ENCODE measurements at regions not wholly inside any gene's neighbourhood (a gene's known extent, or its start where the extent isn't known, plus 50 kb on each side); places are given as distances from the start of the nearest gene placed in this dataset.

GRCh38 chr15:91562698-91563097 is 290.8 kb upstream of the SLCO3A1 start:
- Histone ChIP-seq H3K79me2 (ENCODE audit: insufficient read depth, low read length) (no peaks in the 10 kb centered on the region), H4K20me1 (ENCODE audit: insufficient read depth) (no peaks in the 10 kb centered on the region), H3K36me3 (ENCODE audit: control insufficient read depth in 1 of 2, insufficient read depth in 2 of 2, low read length in 2 of 2) (no peaks in the 10 kb centered on the region), H3K27me3 (ENCODE audit: insufficient read depth, low read length) (peaks cover 60% of the 10 kb centered on the region), H3K4me2 (ENCODE audit: low read length) (no peak overlapping the region), H3K9me2 (ENCODE audit: insufficient read depth) (no peaks in the 10 kb centered on the region), H3K9me3 (ENCODE audit: control insufficient read depth in 1 of 2, insufficient read depth in 1 of 2, low read depth in 1 of 2, low read length in 2 of 2) (no peaks in the 10 kb centered on the region), H3K27ac (ENCODE audit: low read depth, low read length) (no peak overlapping the region), H3K4me1 (ENCODE audit: control insufficient read depth in 1 of 2, insufficient read depth in 2 of 2, low read length in 2 of 2) (no peaks in the 10 kb centered on the region), H3K9ac (ENCODE audit: low read length) (no peak overlapping the region), H3K4me3 (replicated peaks in 1 of 2; ENCODE audit: low read depth in 1 of 2, low read length in 2 of 2) (no peak overlapping the region), H2AFZ (ENCODE audit: low read depth, low read length, poor library complexity, severe bottlenecking) (no peak overlapping the region)
- RAD21 ChIA-PET (ENCODE audit: low non-redundant PET in 1 of 2, low total read pairs in 2 of 2, uncharacterized antibody in 2 of 2, unreplicated experiment in 2 of 2): no interaction called here
- no peak for TF ChIP-seq SRF (IDR thresholded peaks at IDR 0.05; ENCODE audit: low read depth)
- TF ChIP-seq TCF7L2 (IDR thresholded peaks at IDR 0.05; ENCODE audit: borderline replicate concordance, extremely low read depth, insufficient read depth, insufficient read length): no peak
- no peak for TF ChIP-seq POLR2AphosphoS5 (IDR thresholded peaks at IDR 0.05; ENCODE audit: low read depth, low read length)
- no peak for TF ChIP-seq ELF1 (IDR thresholded peaks at IDR 0.05; ENCODE audit: borderline replicate concordance, low read depth)
- TF ChIP-seq MAX (IDR thresholded peaks at IDR 0.05): no peak
- TF ChIP-seq YY1 (IDR thresholded peaks at IDR 0.05; ENCODE audit: extremely low read depth, insufficient replicate concordance, low read depth, low read length): no peak
- no peak for TF ChIP-seq SIN3A (IDR thresholded peaks at IDR 0.05; ENCODE audit: low read depth)
- no peak for TF ChIP-seq JUND (IDR thresholded peaks at IDR 0.05)
- TF ChIP-seq RAD21 (IDR thresholded peaks at IDR 0.05; ENCODE audit: low read depth): no peak
- TF ChIP-seq SP1 (IDR thresholded peaks at IDR 0.05; ENCODE audit: low read depth): no peak
- TF ChIP-seq EGR1 (IDR thresholded peaks at IDR 0.05; ENCODE audit: low read depth): no peak
- TF ChIP-seq FOSL1 (IDR thresholded peaks at IDR 0.05; ENCODE audit: low read depth): no peak
- TF ChIP-seq REST (IDR thresholded peaks at IDR 0.05; ENCODE audit: low read depth): no peak
- no peak for TF ChIP-seq ZNF274 (IDR thresholded peaks at IDR 0.05; ENCODE audit: low read depth, low read length)
- TF ChIP-seq ATF3 (IDR thresholded peaks at IDR 0.05): no peak
- TF ChIP-seq EZH2phosphoT487 (IDR thresholded peaks at IDR 0.05; ENCODE audit: borderline replicate concordance): no peak
- no peak for TF ChIP-seq CBX3 (IDR thresholded peaks at IDR 0.05; ENCODE audit: low read depth)
- POLR2A ChIA-PET: no interaction called here
- no peak for ATAC-seq
- intact Hi-C loops (cut with micrococcal nuclease): no loop called here
- no peak for DNase-seq (ENCODE audit: low read depth, low spot score)
- CTCF ChIA-PET: no interaction called here
- no TSS peak for BruUV-seq (replicated peaks)

Measured in HCT116 (cell line).